WERI-Rb-1 (cell line): ENCODE measurements at regions not wholly inside any gene's neighbourhood (a gene's known extent, or its start where the extent isn't known, plus 50 kb on each side); places are given as distances from the start of the nearest gene placed in this dataset.
A peak's percentile ranks its signal among the peaks of the same experiment; 100 is the strongest.

Source experiments
- DNase-seq: peaks from one replicate; pipeline ENCODE4 v3.0.0-alpha.2; 2020
- H3K27ac ChIP-seq: fragments of 250-450 bp; sonication (Bioruptor Pico); 2 replicates; pipeline ENCODE4 v1.5.1; 2020; ENCODE audit warnings: mild to moderate bottlenecking, moderate library complexity
- H3K27me3 ChIP-seq: fragments of 250-450 bp; sonication (Bioruptor Pico); 2 replicates; pipeline ENCODE4 v1.5.1; 2021; ENCODE audit warnings: mild to moderate bottlenecking, low read depth, moderate library complexity; ENCODE audit not compliant: insufficient read depth, severe bottlenecking
- H3K36me3 ChIP-seq: fragments of 250-450 bp; sonication (Bioruptor Pico); 2 replicates; pipeline ENCODE4 v1.5.1; 2020; ENCODE audit warnings: mild to moderate bottlenecking, moderate library complexity
- H3K4me3 ChIP-seq: 2 replicates; pipeline ENCODE4 v1.5.1; 2011; ENCODE audit warnings: low read depth, mild to moderate bottlenecking, control low read depth, low read length
- H3K9me3 ChIP-seq: fragments of 250-450 bp; sonication (Bioruptor Pico); 2 replicates; pipeline ENCODE4 v1.5.1; 2021; ENCODE audit warnings: mild to moderate bottlenecking, moderate library complexity; ENCODE audit not compliant: severe bottlenecking
- TF ChIP-seq, protein P1 (sequence below): IDR thresholded peaks from 2 replicates; pipeline ENCODE4 v1.5.1; 2011; ENCODE audit warnings: low read depth, mild to moderate bottlenecking, control low read depth, inconsistent platforms, low read length

DNA sequence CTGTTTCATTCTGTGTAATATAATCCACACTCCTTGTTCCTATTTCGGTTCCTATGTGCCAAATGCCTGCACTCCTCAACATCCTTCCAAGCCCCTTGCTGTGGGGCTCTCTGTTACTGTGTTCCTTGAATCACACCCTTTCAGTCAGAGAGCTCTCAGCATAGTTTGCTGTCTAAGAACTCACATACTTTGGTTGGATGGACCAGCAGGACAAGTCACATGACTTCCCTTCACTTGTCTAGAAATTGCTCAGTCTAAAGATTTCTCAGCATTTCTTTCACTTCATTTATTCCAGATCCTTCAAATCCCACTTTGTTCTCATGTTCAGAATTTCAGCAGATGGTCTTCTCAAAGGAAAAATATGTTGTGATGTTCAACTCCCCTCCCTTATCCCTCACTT lies 203.5 kb upstream of the PFN2 start:
- Histone ChIP-seq H3K9me3 (no peaks in the 10 kb centered on the region), H3K27me3 (no peaks in the 10 kb centered on the region), H3K27ac (no peak overlapping the region), H3K4me3 (no peak overlapping the region), H3K36me3 (no peaks in the 10 kb centered on the region)
- TF ChIP-seq, protein P1, sequence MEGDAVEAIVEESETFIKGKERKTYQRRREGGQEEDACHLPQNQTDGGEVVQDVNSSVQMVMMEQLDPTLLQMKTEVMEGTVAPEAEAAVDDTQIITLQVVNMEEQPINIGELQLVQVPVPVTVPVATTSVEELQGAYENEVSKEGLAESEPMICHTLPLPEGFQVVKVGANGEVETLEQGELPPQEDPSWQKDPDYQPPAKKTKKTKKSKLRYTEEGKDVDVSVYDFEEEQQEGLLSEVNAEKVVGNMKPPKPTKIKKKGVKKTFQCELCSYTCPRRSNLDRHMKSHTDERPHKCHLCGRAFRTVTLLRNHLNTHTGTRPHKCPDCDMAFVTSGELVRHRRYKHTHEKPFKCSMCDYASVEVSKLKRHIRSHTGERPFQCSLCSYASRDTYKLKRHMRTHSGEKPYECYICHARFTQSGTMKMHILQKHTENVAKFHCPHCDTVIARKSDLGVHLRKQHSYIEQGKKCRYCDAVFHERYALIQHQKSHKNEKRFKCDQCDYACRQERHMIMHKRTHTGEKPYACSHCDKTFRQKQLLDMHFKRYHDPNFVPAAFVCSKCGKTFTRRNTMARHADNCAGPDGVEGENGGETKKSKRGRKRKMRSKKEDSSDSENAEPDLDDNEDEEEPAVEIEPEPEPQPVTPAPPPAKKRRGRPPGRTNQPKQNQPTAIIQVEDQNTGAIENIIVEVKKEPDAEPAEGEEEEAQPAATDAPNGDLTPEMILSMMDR = no peak
- no peak for DNase-seq

DNA sequence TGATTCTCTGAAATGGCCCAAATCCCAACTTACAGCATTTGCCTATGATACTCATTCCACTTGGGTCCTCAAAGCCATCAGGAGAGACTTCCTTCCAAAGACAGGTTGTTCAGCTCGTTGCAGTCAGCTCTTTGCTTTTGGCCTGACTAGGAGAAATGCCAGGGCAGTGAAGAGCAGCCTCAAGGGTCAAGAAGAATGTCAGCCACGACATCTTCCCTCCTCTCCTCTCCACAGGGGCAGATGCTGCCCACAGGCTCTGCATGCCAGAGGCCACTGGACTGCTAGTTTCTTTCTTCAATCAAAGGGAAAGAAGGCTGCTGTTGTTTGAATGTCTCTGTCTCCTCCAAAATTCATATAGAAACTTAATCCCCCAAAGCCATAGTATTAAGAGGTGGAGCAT lies 201.7 kb upstream of the PFN2 start:
- no peak for DNase-seq
- TF ChIP-seq, protein P1 = no peak

DNA sequence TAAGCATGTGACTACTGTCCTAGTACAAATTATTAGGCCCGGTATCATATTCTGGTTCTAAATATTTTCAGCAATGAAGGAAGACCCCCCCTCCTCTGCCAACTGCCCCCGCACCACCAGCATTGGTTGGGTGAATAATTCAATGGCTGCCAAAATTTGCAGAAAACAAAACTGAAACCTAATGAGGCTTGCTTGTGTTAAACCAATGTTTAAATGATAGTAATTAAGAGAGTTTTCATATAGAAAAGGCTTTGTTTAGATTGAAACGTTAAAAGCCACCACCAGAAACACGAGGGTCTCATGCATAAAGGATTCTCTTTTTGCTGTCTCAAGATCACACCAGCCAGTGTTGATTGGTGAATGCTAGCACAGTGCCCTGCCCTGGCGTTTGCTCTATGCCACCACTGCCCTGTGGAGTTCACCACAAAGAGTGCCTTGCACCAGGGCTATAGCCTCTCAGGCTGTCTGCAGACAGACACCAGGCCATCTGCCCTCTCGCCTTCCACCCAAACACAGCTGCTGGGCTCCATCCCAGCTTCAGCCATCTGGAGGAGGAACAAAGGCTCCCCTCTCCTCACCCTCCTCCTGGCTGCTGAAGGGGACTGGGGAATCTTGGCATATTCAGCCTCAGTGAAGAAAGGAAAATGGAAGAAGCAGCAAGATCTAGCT lies 200.3 kb upstream of the PFN2 start:
- Histone ChIP-seq H3K9me3 (no peaks in the 10 kb centered on the region), H3K36me3 (no peaks in the 10 kb centered on the region), H3K4me3 (no peak overlapping the region), H3K27me3 (no peaks in the 10 kb centered on the region), H3K27ac (no peak overlapping the region)
- TF ChIP-seq, protein P1 = no peak
- DNase-seq = peak; percentile 30

More for the DNA sequence above, 201.7 kb upstream of the PFN2 start:
- no peak overlapping the region for H3K27ac ChIP-seq
- no peaks in the 10 kb centered on the region for H3K9me3 ChIP-seq
- no peaks in the 10 kb centered on the region for H3K27me3 ChIP-seq
- H3K36me3 ChIP-seq = no peaks in the 10 kb centered on the region
- no peak overlapping the region for H3K4me3 ChIP-seq

DNA sequence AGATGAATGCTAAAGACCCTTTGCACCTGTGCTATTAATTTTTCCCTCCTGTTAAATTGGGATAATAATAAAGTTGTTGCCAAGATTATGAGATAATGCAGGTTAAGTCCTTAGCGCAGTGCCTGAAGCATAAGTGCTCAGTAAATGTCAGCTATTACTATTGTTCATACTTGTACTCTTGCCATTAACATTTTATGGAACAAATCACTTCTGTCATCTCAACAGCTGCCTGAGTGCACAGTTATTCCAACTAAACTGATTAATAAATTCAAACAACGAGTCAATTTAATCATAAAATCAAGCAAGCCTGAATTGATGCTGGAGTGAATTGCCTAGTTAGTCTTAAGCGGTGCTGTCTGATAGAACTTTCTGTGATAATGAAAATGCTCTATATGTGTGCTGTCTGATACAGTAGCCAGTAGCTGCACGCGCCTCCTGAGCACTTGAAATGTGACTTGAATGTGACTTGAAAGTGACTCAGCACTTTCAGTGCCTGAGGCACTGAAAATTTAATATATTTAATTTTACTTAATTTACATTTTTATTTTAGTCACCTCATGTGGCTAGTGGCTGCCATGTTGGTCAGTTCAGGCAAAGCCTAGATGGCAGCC lies 198.7 kb upstream of the PFN2 start:
- Histone ChIP-seq H3K4me3 (no peak overlapping the region), H3K9me3 (no peaks in the 10 kb centered on the region), H3K27me3 (no peaks in the 10 kb centered on the region), H3K36me3 (no peaks in the 10 kb centered on the region), H3K27ac (no peak overlapping the region)
- TF ChIP-seq, protein P1 = no peak
- no peak for DNase-seq

DNA sequence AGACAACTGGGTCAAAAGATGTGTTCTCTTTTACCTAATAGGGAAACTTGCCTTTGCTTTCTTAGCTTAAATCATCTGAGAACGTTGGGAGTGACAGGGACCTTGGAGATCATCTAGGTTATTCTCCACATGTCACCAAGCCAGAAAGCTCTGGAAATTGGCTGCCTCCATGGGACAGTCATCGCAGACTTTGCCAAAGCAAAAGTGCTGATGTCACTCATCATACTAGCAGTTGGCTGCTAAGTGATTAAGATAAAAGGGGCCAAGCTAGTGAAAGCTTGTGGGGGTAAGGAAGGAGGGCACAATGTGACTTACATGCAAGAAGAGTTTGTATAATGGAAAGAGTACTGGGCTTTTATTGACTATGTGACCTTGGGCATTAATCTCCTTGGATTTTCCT lies 198.0 kb upstream of the PFN2 start:
- H3K36me3 ChIP-seq = no peaks in the 10 kb centered on the region
- no peaks in the 10 kb centered on the region for H3K9me3 ChIP-seq
- TF ChIP-seq, protein P1 = no peak
- H3K4me3 ChIP-seq = no peak overlapping the region
- no peak overlapping the region for H3K27ac ChIP-seq
- no peak for DNase-seq
- H3K27me3 ChIP-seq = no peaks in the 10 kb centered on the region
